ENCODE measurements at regions not wholly inside any gene's neighbourhood (a gene's known extent, or its start where the extent isn't known, plus 50 kb on each side); places are given as distances from the start of the nearest gene placed in this dataset.
"Not testable (repeated sequence)": the region's sequence is repeated elsewhere in the genome, so short reads cannot be mapped to it uniquely, and the experiment has no call there.

DNA sequence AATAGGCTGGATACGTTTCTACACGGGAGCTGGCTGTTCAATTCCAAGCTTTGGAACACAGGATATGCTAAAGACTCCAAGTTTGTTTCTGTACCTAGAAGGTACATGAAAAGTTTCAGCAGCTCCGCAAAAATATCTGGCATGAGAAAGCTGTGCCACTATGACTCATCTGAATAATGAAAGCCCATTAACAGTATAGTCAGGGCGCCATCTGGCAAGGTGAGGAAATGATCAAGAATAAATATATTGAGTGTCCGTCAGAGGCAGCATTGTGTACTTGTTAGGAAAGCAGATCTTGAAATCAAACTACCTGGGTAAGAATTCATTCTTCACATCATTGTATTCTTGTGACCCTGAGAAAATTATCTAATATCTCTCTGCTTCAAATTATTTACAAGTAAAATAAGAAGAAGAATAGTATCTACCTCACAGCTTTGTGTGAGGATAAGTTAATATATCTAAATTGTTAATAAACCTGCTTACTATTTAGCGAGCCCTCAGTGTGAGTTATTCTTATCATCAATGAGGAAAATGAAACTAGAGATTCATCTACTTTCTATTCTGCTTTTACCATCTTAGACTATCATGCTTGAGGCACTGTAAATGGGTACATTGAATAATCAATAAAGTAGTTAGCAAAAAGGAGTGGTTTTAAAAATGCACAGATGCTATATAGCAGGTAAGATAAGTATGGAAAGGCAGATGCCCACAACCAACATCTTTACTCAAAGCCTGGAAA, 53.5 kb downstream of the FSCB start:
- DNase-seq, result no peak

DNA sequence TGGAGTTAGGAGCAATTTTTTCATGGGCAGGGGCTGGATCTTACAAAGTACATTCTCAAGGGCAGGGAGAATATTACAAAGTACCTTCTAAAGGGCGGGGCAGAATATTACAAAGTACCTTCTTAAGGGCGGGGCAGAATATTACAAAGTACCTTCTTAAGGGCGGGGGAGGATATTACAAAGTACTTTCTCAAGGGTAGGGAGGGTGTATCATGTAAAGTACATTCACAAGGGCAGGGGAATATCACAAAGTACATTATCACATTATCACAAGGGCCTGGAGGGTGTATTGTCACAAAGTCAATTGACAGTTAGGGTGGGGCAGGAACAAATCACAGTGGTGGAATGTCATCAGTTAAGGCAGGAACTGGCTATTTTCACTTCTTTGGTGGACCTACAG, 56.9 kb downstream of the FSCB start:
- DNase-seq, result not testable (repeated sequence)

DNA sequence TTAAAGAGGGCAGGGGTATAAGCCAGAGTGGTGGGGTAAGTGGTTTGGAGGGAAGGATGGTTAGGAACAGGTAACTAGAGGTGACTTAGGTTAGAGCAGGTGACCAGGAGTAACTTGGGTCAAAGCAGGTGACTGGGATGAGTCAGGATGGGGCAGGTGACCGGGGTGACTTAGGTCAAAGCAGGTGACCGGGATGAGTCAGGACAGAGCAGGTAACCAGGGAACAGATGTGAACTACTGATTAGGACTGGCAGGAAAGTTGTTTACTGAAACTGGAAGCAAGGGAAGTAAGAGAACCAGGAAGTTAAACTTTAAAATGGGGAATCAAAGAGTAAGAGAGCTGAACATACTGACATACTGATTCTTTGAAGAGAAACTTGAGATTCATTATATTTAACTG, 57.4 kb downstream of the FSCB start:
- no peak for DNase-seq

DNA sequence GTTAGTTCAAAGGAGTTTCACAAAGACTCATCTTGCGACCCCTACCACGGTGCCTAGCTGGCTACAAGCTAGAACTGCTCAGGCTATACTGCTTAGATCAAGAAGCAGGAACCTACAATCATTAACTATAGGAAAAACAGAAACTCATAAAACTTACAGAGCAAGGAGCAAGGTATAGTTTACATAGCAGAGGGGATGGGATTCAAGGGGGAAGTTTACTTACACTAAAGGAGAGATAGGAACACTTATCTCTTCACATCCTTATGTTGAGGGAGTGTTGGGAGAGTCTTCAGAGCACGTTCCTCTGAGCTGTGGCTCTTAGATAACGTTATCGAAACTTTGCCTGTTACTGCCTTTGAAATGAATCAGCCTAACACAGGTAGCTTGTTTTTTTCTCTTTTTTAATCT, 58.1 kb downstream of the FSCB start:
- no peak for DNase-seq

DNA sequence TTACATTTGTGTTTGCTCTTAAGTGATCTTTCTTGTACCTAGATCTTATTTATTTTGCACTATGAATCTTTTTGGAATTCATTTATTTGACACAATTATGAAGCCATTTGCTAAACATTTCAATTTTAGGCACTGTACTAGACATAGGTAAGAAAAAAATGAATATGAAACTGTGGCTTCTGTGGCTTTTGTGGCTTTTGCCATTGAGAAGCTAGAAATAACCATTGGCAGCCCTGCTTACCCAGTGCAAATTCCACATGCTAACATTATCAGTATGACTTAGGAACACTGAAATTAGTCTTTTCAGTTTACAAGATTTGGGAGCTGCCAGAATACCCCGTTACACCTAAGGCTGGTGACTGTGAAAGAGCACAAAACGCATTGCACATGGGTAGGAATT, 60.1 kb downstream of the FSCB start:
- no peak for DNase-seq

DNA sequence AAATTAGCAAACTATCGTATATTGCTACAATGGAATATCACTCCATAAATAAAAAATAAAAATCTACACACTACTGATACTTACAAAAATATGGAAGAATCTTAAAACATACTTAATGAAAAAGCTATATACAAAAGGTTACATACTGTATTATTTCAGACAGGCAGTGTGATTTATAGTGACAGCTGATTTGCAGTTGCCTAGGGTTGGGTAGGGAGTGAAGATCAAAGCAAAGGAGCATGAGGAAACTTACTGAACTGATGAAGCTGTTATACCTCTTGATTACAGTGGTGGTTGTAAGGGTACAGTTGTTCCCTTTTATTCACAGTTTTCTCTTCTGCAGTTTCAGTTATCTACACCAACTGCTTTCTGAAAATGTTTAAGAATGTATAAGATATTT, 62.6 kb downstream of the FSCB start:
- DNase-seq, result no peak

DNA sequence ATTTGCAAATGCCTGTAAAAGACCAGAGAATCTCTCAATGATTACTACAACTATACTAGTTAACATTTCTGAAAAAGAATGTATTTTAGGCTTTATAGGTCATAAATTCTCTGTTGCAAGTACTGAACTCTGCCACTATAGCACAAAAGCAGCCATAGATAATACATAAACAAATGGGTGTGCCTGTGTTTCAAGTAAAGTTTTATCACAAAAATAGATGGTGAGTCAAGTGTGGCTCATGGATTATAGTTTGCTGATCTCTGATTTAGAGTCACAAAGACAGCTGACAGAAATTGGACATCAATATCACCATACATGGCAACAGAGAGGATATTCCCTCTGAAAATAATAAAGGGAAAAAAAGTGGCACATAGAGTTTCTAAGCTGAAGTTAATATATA, 68.1 kb downstream of the FSCB start:
- DNase-seq, result no peak

DNA sequence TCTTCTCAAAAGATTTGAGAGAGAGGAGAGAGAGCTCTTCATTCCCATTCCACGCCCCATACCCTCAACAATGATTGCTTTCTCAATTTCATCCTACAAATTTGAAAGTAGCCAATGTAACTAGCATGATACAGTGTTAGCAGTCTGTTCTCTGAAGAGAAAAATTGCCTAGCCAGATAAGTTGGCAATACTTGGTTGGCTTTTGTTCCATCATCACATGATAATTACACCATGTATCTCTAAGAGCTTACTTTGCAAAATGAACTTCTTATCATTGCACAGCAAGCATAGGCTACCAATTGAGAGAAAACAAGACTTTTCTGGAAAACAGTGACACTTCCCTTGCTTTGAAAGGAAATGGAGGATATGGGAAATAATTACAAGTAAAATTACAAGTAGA, 68.9 kb downstream of the FSCB start:
- no peak for DNase-seq

DNA sequence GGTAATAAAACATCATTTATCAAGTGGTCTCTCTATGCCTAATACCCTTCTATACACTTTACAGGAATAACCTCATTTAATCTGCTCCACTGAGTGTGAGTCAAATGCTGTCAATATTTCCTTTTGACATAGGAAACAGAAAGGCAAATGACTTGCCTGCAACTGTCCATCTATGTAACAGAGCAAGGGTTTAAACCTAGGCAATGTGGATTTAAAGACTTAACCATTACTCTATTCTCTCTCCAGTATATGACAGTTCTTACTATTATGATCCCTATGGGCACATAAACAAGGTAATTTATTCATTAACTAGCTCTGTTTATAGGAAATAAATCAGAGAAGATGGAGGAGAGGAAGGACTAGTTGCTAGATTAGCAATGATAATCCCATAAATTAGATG, 70.6 kb downstream of the FSCB start:
- DNase-seq, result no peak

DNA sequence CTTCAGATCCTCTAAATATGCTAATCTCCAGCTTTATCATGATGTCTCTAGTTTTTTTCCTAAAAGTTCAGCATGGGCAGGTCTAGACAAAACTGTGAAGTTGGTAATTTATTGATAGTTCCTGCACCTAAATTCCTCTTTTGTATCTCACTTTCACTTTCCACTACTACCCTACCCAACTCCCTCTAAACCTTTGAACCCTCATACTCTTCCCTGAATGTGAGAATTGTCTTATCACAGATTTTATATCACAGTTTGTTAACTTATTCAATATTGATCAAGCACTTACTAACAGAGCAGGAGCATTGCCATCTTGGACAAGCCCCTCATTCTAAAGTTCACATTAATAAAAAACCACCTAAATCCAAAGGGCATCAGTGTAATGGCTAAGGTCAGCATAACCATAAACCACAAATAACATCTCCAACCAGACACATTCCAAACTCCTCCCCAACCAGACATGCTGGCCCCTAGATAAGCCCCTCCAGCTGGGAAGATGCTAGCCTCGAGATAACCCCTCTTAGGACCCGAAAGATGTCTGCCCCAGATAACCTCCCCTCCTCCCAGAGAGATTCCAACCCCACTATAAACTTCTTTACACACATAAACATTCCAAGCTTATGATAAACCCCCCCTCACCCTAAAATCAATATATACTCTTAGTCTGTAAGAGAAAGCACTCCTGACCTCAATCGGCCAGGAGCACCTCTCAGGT, 78.7 kb downstream of the FSCB start:
- DNase-seq, result no peak

DNA sequence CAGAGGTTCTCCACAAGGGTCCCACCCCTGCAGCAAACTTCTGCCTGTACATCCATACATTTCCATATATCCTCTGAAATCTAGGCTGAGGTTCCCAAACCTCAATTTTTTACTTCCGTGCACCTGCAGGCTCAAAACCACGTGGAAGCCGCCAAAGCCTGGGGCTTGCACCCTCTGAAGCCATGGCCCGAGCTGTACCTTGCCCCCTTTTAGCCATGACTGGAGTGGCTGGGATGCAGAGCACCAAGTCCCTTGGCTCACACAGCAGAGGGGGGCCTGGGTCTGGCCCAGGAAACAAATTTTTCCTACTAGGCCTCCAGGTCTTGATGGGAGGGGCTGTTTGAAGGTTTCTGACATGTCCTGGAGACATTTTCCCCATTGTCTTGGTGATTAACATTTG, 84.4 kb downstream of the FSCB start:
- DNase-seq, result no peak

DNA sequence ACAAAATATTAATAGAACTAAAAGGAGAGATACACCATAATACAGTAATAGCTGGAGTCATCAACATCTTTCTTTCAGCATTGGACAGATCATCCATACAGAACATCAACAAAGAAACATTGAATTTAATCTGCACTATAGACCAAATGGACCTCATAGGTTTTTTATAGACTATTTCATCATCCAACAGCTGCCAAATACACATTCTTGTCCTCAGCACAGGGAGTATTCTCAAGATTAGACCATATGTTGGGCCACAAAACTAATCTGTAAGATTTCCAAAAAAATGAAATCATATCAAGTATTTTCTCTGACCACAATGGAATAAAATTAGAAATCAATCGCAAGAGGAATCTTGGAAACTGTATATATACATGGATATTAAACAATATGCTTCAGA, 86.9 kb downstream of the FSCB start:
- no peak for DNase-seq

DNA sequence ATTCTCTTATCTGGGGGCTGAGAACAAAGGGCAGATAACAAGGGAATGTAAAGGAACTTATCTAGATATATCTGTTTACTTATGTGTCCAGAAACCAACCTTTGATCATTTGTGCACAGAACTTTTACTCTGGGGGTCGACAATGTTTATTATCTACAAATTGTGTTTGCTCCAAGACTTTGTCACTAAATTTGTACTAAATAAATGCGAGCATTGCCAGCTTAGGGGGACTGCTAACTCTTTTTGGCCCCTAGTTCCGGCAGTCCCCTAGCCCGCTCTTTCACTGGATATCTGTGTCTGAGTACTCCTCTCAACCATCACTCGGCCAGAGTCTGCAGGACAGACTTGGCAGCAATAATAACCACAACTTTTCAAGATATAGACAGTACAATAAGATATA, 88.2 kb downstream of the FSCB start:
- DNase-seq, result no peak

DNA sequence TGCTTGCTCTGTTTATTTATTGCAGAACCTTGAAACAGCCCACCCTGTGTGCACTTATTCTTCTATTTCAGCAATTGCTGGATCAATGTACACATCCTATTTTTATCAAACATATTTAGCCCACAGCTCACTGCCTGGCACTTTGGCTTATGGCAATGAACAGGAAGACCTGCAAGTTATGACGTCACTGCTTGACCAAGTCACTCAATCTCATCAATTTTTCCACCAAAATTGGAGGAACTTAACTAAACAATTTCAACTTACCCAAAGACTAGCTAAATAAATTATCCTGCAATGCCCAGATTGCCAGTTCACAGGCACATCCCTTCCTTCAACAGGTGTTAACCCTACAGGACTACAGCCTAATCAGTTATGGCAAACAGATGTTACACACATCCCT, 89.3 kb downstream of the FSCB start:
- no peak for DNase-seq

DNA sequence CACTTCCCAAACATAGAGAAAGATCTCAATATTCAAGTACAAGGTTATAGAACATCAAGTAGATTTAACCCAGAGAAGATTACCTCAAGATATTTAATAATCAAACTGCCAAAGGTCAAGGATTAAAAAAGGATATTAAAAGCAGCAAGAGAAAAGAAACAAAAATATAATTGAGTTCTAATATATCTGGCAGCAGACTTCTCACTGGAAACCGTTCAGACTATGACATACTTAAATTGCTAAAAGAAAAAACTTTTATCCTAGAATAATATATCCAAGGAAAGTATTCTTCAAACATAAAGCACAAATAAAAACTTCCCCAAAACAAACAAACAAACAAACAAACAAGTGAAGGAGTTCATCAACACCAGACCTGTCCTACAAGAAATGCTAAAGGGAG, 92.4 kb downstream of the FSCB start:
- no peak for DNase-seq

DNA sequence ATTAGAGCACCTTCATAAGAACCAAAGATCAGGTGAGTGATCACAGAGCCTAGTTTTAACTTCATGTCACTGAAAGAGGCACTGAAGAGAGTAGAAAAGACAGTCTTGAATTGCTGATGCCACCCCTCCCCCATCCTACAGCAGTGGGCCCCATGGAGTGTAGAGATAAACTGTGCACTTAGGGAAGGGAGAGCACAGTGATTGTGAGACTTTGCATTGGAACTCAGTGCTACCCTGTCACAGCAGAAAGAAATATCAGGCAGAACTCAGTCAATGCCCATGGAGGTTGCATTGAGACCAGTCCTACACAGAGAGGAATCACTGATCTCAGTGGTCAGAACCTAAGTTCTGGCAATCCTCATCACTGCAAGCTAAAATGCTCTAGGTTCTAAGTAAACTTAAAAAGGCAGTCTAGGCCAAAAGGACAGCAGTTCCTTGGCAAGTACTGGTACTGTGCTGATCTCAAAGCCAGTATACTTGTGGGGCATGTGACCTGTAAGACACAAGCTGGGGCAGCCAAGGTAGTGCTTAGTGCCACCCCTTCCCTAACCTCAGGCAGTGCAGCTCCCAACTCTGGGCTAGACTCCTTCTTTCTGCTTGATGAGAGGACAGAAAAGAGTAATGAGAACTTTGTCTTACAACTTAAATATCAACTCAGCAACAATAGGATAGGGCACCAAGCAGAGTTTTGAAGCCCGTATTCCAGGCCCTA, 94.1 kb downstream of the FSCB start:
- no peak for DNase-seq

DNA sequence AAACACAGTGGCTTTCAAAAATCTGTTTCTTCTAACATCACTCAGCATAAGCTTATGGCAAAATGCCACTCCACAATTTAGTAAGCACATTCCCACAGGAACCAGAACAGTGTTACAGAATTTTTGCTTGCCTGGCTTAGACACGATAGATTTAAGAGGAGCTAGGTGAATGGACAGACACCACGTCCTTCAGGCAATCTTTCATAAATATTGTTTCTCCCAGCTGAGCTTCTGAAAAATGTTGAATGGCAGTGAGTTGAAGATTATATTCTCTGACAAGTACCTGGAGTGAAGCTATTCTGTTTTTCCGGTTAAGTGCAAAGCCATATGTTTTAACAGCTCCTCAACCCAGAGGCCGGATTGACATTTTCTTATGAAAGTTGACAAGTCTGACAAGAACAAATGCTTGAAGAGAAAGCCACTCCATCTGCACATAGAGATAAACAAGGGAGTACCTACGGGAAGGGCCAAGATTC, 102.0 kb downstream of the FSCB start:
- no peak for DNase-seq

DNA sequence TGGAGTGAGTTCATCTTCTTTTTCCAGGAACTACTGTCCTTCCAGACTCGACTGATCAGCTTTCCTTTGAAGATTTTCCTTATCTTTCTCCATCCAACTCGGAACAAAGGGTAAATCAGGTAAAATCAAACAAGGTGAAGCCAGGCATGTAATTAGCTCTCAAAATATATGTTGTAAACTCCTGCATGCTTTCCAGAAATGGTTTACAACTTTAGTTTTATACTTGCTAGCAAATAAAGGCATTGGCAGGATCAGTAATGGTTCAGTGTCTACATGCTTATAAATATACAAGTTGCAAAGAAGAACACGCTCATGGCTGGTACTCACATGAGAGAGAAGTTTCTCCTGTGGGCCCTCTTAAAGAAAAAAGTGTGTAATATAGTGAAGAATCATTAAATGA, 102.5 kb downstream of the FSCB start:
- DNase-seq, result no peak

DNA sequence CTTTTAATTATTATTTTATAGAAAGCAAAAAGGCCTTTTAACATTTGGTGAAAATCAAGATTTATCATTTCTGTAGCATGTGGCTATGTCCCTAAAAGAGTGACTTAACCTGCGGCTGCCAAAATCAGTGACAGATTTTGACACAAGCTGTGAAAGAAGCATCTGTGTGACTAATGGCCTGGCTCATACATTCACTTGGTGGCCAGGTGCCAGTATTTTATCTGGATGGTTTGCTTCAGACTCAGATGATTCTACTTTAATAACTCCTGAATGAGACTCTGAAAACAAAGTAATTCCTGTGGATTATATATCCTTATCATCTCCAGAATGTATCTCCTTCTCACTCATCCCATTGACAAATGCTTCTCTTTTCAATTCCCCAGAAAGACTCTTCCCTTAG, 103.0 kb downstream of the FSCB start:
- no peak for DNase-seq

DNA sequence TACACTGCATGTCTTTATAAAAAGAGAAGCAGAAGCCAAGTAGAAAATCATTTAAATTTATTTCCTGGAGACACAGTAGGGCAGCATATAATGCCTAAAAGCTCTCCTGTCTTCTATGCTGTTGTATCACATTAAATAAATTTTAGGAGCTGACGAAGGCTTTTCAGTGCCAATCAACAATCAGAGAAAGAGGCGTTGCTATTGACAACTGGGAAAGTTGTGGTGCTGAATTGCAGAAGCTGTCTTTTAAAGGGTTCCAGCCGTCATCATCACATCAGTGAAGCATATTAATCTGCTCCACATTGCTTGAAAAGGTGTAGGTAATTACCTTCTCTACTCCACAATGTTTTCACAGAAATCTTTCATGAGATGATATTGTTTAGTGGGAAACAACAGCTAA, 103.9 kb downstream of the FSCB start:
- no peak for DNase-seq

DNA sequence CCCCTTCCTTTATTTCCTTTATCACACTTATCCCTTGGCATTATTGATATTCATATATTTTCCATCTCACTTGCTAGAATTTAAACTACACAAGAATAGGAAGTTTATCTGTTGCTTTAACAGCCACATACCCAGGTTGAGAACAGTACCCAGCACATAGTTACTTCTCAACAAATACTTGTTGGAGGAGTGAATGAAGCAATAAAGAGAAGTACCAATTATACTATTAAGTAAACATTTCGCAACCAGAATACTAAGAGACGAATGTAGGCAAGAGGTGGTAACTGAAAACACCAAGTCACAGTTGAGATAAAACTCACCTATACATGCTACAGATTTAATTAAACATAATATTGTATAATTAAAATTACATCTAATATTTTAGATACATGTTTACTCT, 110.9 kb downstream of the FSCB start:
- DNase-seq, result no peak

DNA sequence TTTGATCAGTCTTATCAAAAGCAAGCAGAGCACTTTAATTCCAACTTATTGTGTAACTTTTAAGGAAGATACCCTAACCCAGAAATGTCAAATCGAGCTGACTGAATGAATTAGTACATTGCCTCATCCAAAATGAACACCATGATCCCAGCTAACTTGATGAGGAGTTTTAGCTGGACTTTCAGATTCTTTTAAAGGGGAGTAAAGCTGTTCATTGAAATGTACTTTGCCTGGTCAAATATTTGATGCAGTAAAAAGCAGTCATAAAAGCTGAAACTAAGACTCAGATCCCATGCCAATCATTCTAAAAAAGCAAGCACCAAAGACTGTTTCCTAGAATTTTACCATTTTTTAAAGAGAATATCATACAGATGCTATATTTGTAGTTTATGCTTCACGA, 114.1 kb downstream of the FSCB start:
- DNase-seq, result no peak

DNA sequence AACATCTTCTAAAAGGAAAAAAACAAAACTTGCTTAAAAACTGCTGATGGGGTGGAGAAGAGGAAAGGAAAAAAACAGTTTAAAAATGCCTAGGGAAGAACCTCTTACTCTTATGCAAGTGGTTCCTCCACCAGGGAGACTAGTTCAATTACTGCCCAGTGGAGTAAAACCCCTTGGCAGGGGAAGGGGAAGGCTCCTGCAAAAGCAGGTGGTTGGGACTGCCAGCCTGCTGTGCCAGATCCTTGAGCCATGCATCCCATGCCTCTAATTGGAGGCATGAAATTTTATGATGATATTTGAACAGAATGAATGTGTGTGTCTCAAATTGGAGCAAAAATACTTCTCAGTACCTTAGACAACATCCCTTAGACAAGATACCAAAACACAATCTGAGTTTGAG, 118.8 kb downstream of the FSCB start:
- no peak for DNase-seq

DNA sequence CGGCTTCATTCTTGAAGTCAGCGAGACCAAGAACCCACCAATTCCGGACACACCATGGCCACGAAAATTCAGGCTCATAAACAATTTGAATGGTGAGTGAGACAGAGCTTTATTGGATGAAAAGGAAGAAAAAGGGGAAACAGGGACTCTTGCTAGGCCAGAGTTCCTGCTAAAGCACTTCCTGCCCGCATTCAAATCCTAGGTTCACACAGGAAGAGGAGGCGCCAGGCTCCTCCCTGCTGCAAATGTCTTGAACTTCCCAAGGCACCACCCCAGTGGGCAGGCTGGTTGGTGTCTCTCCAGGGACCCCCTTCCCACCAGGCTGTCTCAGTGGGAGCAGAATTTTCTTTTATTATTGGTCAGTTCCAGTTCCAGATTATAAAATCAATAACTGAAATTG, 121.2 kb downstream of the FSCB start:
- no peak for DNase-seq

All from inflammatory macrophage treated with lipopolysaccharide for 1 hour (primary cell).